ENCODE measurements at regions not wholly inside any gene's neighbourhood (a gene's known extent, or its start where the extent isn't known, plus 50 kb on each side); places are given as distances from the start of the nearest gene placed in this dataset.

GRCh38 chr12:4847713-4848112 lies 62.0 kb upstream of the KCNA1 start:
- TF ChIP-seq TSHZ2 (CRISPR knock-in tag; IDR thresholded peaks at IDR 0.05) (no peak), ZNF565 (CRISPR knock-in tag; conservative IDR thresholded peaks at IDR 0.05; ENCODE audit: low read depth) (no peak)
